Forelimb muscle (tissue), 1 donor: ENCODE measurements at regions not wholly inside any gene's neighbourhood (a gene's known extent, or its start where the extent isn't known, plus 50 kb on each side); places are given as distances from the start of the nearest gene placed in this dataset.
"Not testable (repeated sequence)": the region's sequence is repeated elsewhere in the genome, so short reads cannot be mapped to it uniquely, and the experiment has no call there.

Source experiments
- DNase-seq: peaks from one replicate; pipeline ENCODE4 v3.0.0-alpha.2; 2013; ENCODE audit warnings: low read depth

DNA sequence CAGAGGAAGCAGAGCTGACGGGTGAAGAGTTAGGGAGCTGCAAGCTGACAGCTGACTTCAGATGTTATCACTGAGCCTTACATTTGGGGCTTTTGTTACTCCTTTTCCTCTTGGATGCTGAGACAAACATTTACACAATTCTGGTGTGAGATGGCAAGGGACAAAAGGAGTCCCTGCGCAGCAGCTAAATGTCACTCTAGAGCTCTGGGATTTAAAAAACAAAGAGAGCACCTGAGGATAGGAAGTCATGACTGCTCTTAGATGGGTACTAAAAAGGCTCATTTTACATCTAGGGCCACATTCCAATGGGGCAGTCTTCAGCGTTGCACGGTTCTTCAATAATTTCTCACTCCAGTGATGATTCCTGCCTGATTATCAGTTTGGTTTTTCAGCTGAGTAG, 204.5 kb downstream of the RAB38 start:
- DNase-seq, result no peak

- no peak for DNase-seq
Observed at GRCh38 chr11:87967459-87967858, 207.8 kb downstream of the RAB38 start.

GRCh38 chr11:87966694-87967093, 208.5 kb downstream of the RAB38 start:
- DNase-seq, result peak; percentile 40

- DNase-seq, result no peak
Observed at GRCh38 chr11:87966216-87966615, 209.0 kb downstream of the RAB38 start.

DNA sequence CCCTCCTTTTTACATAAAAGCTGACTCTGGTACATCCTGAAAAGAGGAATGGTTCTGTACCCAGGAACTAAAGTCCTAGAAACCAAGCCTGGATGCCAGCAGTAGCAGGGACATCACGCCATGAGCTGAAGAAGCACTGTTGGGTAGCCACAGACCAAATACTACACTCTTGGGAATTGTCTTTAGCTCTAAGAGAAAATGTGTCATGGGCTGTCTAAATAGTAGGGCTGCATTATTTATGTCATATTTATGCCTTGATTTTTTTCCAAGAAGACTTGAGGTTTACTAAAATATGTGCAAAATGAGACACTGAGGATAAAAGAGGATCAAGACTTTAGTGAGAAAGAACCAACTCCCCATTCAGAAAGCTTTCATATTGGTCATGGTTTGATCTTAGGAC, 213.6 kb downstream of the RAB38 start:
- DNase-seq, result no peak

DNA sequence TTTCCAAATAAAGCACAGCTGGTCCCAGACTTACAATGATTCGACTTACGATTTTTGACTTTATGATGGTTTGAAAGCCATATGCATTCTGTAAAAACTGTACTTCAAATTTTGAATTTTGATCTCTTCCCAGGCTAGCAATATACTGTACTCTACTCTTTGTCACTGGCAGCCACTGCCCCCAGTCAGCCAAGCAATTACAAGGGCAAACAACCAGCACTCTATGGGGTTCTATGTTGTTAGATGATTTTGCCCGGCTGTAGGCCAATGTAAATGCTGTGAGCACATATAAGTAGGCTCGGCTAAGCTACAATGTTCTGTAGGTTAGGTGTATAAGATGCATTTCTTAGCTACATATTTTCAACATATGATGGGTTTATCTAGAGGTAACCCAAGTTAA, 217.3 kb downstream of the RAB38 start:
- DNase-seq, result no peak

GRCh38 chr11:87954476-87954875, 220.8 kb downstream of the RAB38 start:
- DNase-seq, result no peak

- DNase-seq, result no peak
Observed at GRCh38 chr11:87942786-87943185, 232.5 kb downstream of the RAB38 start.

GRCh38 chr11:87934182-87934581, 241.1 kb downstream of the RAB38 start:
- DNase-seq, result no peak

DNA sequence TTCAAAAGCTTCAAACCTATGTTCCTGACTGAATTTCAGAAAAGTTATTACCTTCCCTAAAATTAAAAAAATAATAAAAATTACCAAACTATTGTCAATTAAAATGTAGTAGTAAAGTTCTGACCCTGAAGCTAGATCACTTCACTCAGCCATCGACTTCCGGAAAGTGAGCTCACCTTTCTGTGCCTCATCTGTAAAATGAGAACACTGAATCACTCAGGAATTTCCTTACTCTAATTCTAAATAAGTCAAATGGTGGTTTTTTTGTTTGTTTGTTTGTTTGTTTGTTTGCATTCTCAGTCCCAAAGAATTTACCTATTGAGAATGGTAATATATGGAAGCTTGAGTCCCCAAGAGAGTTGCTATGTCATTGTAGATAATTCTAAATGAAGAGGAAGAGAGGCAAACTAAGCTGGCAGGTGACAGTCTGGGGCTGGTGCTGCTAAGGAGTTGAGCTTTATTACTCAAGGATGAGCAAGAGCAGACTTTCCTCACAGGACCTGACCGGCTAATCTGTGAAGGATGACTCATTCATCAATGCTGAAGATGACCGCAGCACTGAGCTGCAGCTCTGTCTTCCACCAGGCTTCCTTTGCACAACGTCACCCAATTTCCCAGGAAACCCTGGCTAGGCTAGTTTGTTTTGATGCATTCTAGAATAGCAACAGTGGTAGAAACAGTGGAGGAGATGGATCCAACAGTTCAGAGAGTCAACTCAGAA, 248.8 kb downstream of the RAB38 start:
- no peak for DNase-seq

- DNase-seq, result no peak
Observed at GRCh38 chr11:87924125-87924524, 251.1 kb downstream of the RAB38 start.

DNA sequence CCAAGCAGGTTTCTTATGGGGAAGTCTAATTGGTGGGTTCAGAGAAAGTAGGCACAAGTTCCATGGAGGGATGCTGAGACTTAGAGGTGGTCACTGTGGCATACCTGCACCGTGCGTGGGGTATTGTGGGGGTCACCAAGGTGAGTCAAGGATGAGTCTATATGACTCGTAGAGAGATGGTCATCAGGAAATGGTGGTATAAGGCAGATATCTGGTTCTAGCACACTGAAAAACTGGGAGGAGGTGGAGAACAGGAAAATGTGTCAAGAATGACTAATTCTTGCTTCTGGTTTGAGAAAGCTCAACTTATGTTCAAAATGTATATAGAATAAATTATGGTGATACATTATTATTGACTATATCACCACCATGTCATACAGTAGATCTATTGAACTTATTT, 258.1 kb downstream of the RAB38 start:
- no peak for DNase-seq

DNA sequence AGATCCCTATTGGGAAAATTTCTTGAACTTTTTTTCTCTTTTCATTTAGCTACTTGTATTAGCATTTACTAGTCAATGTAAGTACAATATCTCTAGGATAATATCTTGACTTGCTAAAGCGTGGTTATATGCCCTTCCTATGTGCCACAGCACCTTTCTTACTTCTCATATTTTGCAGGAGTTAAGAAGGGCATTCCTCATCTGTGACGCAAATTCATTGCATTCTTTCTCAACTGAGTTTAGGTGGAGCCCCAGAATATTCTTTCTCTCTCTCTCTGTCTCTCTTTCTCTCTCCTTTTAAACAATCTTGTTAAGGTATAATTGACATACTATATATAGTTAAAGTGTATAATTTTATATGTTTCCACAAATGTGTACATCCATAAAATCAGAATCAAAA, 266.1 kb downstream of the RAB38 start:
- DNase-seq, result no peak

DNA sequence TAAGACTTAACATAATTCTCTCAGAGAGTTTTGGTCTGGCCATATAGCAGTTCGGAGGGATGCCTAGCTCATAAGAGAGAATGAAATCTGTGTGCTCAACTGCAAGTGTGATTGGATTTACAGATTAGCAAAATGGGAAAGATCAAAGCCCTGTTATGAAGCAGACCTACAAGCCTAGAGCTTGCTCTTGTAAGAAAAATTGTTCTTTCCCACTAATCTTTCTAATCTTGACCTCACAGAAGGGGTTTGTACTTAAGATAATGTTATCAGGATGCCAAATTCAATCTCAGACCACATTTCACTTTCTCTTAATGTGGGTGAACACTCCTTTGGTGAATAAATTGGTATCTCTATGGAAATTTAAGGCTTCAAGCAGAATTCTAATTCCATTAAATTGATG, 267.2 kb downstream of the RAB38 start:
- DNase-seq, result no peak

DNA sequence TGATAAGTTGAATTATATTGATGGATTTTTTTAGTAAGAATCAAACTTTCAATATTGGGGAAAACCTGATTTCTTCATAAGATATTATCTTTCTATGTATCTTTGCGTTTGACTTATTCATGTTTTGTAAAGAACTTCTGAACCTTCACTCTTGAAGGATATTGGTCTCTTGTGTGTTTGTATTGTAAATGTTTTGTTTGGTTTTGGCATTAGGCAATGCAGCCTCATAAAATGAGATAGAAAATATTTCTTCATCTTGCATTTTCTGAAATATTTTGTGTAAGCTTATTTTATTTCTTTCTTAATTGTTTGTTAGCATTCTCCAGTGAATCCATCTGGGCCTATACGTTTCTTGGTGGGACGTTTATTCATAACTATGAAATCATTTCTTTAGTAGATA, 271.9 kb downstream of the RAB38 start:
- DNase-seq, result no peak

DNA sequence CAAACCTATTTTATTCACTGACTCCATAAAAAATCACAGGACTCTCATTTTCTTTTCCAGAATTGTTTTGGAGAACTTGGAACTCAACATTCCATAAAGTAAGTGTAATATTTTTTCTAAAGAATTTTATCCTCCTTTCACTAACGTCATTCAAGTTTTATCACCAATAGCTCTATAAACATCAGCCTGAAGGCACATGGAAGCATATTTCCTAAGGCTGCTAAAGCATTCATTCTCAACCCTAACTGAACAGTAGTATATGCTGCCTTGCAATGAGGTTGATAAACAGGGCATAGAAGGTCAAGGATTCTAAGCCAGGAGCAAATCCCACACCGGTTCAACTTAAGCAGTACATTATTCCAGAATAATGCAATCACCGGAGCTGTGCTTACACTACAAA, 273.9 kb downstream of the RAB38 start:
- no peak for DNase-seq

GRCh38 chr11:87897921-87898320, 277.3 kb downstream of the RAB38 start:
- DNase-seq, result no peak

- no peak for DNase-seq
Observed at GRCh38 chr11:87897071-87897470, 278.2 kb downstream of the RAB38 start.

DNA sequence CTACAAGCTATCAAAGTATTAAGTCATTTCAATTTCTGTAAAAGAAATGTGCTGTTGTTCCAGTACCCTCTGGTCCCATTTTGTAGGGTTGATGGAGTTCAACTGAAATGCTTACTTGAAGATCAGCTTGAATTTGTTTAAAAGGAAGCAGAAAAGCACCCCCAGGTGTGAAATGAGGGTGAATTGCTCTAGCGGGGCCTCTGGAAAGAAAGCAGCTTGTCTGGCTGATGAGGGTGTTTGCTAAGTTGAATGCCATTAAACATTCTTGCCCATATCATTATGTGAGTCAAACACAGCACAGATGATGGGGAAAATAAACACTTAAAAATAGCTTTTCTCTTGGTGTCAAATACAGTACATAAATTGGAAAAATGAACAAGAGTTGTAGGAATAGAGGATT, 280.3 kb downstream of the RAB38 start:
- no peak for DNase-seq

- no peak for DNase-seq
Observed at GRCh38 chr11:87892291-87892690, 283.0 kb downstream of the RAB38 start.

GRCh38 chr11:87889126-87889525, 286.1 kb downstream of the RAB38 start:
- DNase-seq, result no peak

DNA sequence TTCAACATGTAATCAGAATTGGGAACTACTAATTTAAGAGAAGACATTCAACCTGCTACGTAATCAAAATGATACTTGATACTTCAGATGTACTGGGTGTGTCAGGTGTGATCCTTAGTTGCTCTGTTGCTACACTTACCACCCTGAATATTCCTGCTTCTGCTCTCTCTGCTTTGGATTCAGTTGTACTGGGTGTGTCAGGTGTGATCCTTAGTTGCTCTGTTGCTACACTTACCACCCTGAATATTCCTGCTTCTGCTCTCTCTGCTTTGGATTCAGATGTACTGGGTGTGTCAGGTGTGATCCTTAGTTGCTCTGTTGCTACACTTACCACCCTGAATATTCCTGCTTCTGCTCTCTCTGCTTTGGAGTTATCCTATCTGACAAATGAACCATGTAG, 290.2 kb downstream of the RAB38 start:
- not testable (repeated sequence) for DNase-seq

DNA sequence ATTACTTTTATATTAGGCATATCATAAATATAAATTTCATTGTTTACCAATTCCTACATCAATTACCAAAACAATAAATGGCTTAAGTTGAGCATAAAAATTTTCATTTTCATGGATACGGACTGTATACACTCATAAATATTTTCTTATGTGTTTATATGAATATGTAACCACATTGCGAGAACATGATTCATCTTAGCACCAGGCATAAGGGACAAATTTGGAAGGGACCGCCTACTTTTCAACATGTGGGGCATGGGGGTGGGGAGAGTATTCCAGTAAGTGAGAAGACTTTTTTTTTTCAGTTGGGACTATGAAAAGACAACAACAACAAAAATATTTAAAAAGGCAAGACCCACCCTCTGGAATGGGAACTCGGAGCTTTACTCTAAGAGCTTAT, 296.1 kb downstream of the RAB38 start:
- DNase-seq, result no peak

GRCh38 chr11:87878373-87878825, 296.8 kb downstream of the RAB38 start:
- DNase-seq, result peak; percentile 29
